Lung (tissue), 11 donors: ENCODE measurements at regions not wholly inside any gene's neighbourhood (a gene's known extent, or its start where the extent isn't known, plus 50 kb on each side); places are given as distances from the start of the nearest gene placed in this dataset.

ENCODE experiments used
- ATAC-seq: fragments of 200-7000 bp; cut with Tn5 transposase; one replicate; pipeline ENCODE4 v1.9.1; 2020; ENCODE audit warnings: moderate number of reproducible peaks; ENCODE audit not compliant: insufficient read depth, low FRiP score
- DNase-seq, 3 donors: peaks; one replicate each; pipeline ENCODE4 v3.0.0-alpha.2; 2013 to 2017
- H3K27ac ChIP-seq, 2 donors: one replicate each; pipeline ENCODE4 v1.5.1; 2013; ENCODE audit warnings: mild to moderate bottlenecking in 2 of 2, moderate library complexity in 2 of 2, control low read depth in 1 of 2, inconsistent platforms in 1 of 2, low read depth in 1 of 2, low read length in 1 of 2
- H3K27me3 ChIP-seq, 3 donors: one replicate each; pipeline ENCODE4 v1.5.1; 2013; ENCODE audit warnings: low read length in 2 of 3; ENCODE audit not compliant: control insufficient read depth in 3 of 3, insufficient read depth in 3 of 3
- H3K36me3 ChIP-seq, 4 donors: one replicate each; pipeline ENCODE4 v1.5.1; 2013; ENCODE audit warnings: low read length in 4 of 4, mild to moderate bottlenecking in 1 of 4, moderate library complexity in 1 of 4; ENCODE audit not compliant: control insufficient read depth in 4 of 4, insufficient read depth in 4 of 4
- H3K4me1 ChIP-seq, 5 donors: one replicate each; pipeline ENCODE4 v1.5.1; 2013; ENCODE audit warnings: low read length in 5 of 5, mild to moderate bottlenecking in 2 of 5, moderate library complexity in 1 of 5; ENCODE audit not compliant: control insufficient read depth in 5 of 5, insufficient read depth in 5 of 5
- H3K4me3 ChIP-seq: one replicate; pipeline ENCODE4 v1.5.1; 2013; ENCODE audit warnings: mild to moderate bottlenecking, control low read depth, moderate library complexity
- H3K9ac ChIP-seq, 2 donors: one replicate each; pipeline ENCODE4 v1.5.1; 2013; ENCODE audit warnings: low read length in 2 of 2, control low read depth in 1 of 2; ENCODE audit not compliant: insufficient read depth in 1 of 2
- H3K9me3 ChIP-seq, 4 donors: one replicate each; pipeline ENCODE4 v1.5.1; 2013; ENCODE audit warnings: low read length in 3 of 4, mild to moderate bottlenecking in 1 of 4, moderate library complexity in 1 of 4; ENCODE audit not compliant: control insufficient read depth in 4 of 4, insufficient read depth in 3 of 4
- WGBS, 2 donors: extraction: QIAGEN DNeasy Blood & Tissue Kit; methylation state at CpG; one replicate each; pipeline ENCODE4 v1.1.7; 2013; 5-methylcytosine and 5-hydroxymethylcytosine counted together
- TF ChIP-seq, protein P1 (sequence below): IDR thresholded peaks from 2 replicates; pipeline ENCODE4 v1.5.1; 2012; ENCODE audit warnings: mild to moderate bottlenecking; ENCODE audit errors: control extremely low read depth, extremely low read depth
- donor health status: control.
- donor health status: control.
- donor health status: Bipolar disorder and iron deficiency.
- donor health status: healthy.
- donor health status: DM: yes; HTN: yes; CAD: no.

DNA sequence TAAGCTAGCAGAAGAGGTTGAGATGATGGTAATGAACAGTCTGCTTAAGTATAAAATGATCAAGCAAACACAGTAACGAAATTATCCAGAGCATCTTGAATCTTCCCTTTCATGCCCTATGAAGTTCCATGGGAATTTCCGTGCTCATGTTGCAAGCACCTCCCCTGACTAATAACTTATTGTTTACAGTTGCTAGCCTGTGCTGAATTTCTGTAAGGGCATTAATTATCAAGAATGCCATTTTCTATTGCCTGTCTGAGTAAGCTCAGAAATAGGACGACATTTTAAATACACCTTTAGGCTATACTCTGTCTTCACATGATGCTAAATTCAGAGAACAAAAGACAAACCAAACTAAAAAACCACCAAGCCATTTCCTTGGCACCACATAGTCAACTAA lies 257.5 kb upstream of the LRTM1 start:
- H3K4me1 ChIP-seq: no peaks in the 10 kb centered on the region
- no peak for DNase-seq
- no peak overlapping the region for H3K9ac ChIP-seq
- no peak overlapping the region for H3K4me3 ChIP-seq
- WGBS, 2 donors: 72 to 76% methylated on average over 3 of the region's 3 CpGs
- H3K9me3 ChIP-seq: no peaks in the 10 kb centered on the region
- no peaks in the 10 kb centered on the region for H3K36me3 ChIP-seq
- H3K27ac ChIP-seq: no peak overlapping the region
- peaks cover 0 to 1% (median 0%) of the 10 kb centered on the region in 3 donors for H3K27me3 ChIP-seq
- ATAC-seq: no peak
- TF ChIP-seq, protein P1, sequence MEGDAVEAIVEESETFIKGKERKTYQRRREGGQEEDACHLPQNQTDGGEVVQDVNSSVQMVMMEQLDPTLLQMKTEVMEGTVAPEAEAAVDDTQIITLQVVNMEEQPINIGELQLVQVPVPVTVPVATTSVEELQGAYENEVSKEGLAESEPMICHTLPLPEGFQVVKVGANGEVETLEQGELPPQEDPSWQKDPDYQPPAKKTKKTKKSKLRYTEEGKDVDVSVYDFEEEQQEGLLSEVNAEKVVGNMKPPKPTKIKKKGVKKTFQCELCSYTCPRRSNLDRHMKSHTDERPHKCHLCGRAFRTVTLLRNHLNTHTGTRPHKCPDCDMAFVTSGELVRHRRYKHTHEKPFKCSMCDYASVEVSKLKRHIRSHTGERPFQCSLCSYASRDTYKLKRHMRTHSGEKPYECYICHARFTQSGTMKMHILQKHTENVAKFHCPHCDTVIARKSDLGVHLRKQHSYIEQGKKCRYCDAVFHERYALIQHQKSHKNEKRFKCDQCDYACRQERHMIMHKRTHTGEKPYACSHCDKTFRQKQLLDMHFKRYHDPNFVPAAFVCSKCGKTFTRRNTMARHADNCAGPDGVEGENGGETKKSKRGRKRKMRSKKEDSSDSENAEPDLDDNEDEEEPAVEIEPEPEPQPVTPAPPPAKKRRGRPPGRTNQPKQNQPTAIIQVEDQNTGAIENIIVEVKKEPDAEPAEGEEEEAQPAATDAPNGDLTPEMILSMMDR: no peak

DNA sequence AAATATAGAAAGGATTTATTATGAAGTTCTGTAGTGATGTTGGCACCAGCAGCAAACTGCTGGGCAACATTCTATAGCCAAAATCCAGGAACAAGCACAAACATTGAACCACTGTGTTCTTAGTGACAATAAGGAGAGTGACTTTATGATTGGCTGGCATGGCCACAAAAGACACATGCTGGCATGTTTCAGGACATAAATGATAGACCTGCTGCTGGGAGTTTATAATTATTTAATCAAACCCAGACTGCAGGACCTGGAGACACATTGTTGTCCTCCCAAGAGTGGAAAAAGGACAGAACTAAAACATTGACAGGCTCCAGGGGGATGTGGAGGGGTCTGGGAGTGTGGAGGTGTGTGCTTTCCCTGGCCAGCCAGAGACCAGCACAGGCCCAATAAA lies 255.3 kb upstream of the LRTM1 start:
- no peak for ATAC-seq
- Histone ChIP-seq H3K9me3 (no peaks in the 10 kb centered on the region), H3K27ac (no peak overlapping the region), H3K9ac (no peak overlapping the region), H3K4me1 (peaks cover 0 to 5% (median 0%) of the 10 kb centered on the region in 5 donors), H3K4me3 (no peak overlapping the region), H3K36me3 (no peaks in the 10 kb centered on the region), H3K27me3 (peaks cover 0 to 4% (median 2%) of the 10 kb centered on the region in 3 donors)
- no peak for DNase-seq
- TF ChIP-seq, protein P1: no peak

DNA sequence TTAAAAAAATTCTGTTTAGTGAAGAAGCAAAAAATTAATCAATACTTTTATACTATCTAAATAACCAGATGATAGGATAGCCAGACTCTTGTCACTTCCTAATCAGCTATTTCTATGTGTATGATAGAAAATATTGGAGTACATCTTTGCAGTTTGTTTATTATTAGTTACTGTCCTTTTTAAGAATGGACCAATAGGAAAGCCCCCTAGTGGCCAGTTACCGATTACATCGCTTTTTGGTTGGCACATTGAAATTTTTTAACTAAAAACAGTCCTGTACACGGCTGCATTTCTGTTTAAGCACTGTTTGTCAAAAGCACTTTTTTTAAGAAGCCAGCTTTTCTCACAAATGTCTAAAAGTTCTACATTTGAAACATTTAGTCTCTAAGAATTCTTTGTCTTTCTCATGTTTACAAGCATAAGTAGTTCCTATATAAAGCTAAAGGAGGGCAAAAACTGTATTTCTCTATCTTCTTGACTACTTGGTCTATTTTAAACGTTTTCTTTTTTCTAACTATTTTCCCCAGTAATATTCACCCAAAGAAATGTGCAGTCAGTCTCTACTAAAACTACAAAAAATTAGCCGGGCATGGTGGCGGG lies 253.2 kb upstream of the LRTM1 start:
- WGBS, 2 donors: 36 to 38% methylated on average over 6 of the region's 6 CpGs
- TF ChIP-seq, protein P1: peak; percentile 7
- peaks cover 0 to 5% (median 0%) of the 10 kb centered on the region in 5 donors for H3K4me1 ChIP-seq
- no peak overlapping the region for H3K27ac ChIP-seq
- H3K9ac ChIP-seq: no peak overlapping the region
- H3K9me3 ChIP-seq: no peaks in the 10 kb centered on the region
- peaks cover 0 to 4% (median 2%) of the 10 kb centered on the region in 3 donors for H3K27me3 ChIP-seq
- no peaks in the 10 kb centered on the region for H3K36me3 ChIP-seq
- ATAC-seq (no peak), DNase-seq (peak; percentile 31 to 65 (median 58))
- no peak overlapping the region for H3K4me3 ChIP-seq

DNA sequence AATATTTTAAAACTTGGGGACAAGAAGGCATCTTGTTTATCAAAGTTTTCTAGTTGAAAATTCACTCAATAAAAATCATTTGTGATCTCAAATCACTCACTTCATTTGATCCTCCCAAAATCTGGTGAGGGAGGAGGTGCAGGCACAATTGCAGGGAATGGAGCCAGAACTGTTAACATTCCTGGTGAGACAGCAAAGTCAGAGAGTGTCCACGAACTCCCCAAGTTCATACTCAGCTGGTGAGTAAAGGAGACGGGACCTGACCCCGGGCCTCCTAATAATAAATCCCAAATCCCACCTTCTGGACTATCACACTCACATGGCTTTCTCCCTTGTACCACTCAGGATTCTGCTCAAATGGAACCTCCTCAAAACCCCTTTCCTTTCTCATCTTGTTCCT lies 252.3 kb upstream of the LRTM1 start:
- whole genome bisulfite sequencing, 2 donors: 81 to 87% methylated on average over 3 of the region's 3 CpGs
- TF ChIP-seq, protein P1: no peak
- H3K4me3 ChIP-seq: no peak overlapping the region
- H3K9me3 ChIP-seq: no peaks in the 10 kb centered on the region
- ATAC-seq (no peak), DNase-seq (no peak)
- no peak overlapping the region for H3K9ac ChIP-seq
- H3K4me1 ChIP-seq: peaks cover 0 to 5% (median 0%) of the 10 kb centered on the region in 5 donors
- no peak overlapping the region for H3K27ac ChIP-seq
- no peaks in the 10 kb centered on the region for H3K36me3 ChIP-seq
- H3K27me3 ChIP-seq: peaks cover 0 to 4% (median 2%) of the 10 kb centered on the region in 3 donors
